Endodermal cell (in vitro differentiated cells): ENCODE measurements at regions not wholly inside any gene's neighbourhood (a gene's known extent, or its start where the extent isn't known, plus 50 kb on each side); places are given as distances from the start of the nearest gene placed in this dataset.

Source experiments
- DNase-seq: peaks from one replicate; pipeline ENCODE4 v3.0.0-alpha.2; 2017
- H3K27ac ChIP-seq: 2 replicates; pipeline ENCODE4 v1.5.1; 2013; ENCODE audit warnings: mild to moderate bottlenecking, low read depth, low read length, moderate library complexity
- H3K27me3 ChIP-seq: 2 replicates; pipeline ENCODE4 v1.6.1; 2013; ENCODE audit warnings: mild to moderate bottlenecking, low read length, moderate library complexity; ENCODE audit not compliant: insufficient read depth, control insufficient read depth, poor library complexity, severe bottlenecking
- H3K36me3 ChIP-seq: 2 replicates; pipeline ENCODE4 v1.7.0; 2013; ENCODE audit warnings: mild to moderate bottlenecking, low read length, moderate library complexity; ENCODE audit not compliant: control insufficient read depth, insufficient read depth
- H3K4me1 ChIP-seq: one replicate; pipeline ENCODE4 v1.7.0; 2013; ENCODE audit warnings: low read length; ENCODE audit not compliant: control insufficient read depth, insufficient read depth
- H3K4me3 ChIP-seq: 2 replicates; pipeline ENCODE4 v1.5.1; 2013; ENCODE audit warnings: mild to moderate bottlenecking, low read length, moderate library complexity
- H3K9ac ChIP-seq: 2 replicates; pipeline ENCODE4 v1.6.1; 2013; ENCODE audit warnings: mild to moderate bottlenecking, low read length, moderate library complexity; ENCODE audit not compliant: poor library complexity, severe bottlenecking; ENCODE audit errors: extremely low read depth
- H3K9me3 ChIP-seq: 2 replicates; pipeline ENCODE4 v1.6.1; 2013; ENCODE audit warnings: mild to moderate bottlenecking, low read length, moderate library complexity; ENCODE audit not compliant: control insufficient read depth
- H3K27ac Mint-ChIP-seq: 2 replicates; pipeline ENCODE4 v1.8.0; 2020; ENCODE audit warnings: mixed read lengths
- H3K27me3 Mint-ChIP-seq: 2 replicates; pipeline ENCODE4 v1.8.0; 2021; ENCODE audit warnings: mild to moderate bottlenecking, mixed read lengths; ENCODE audit not compliant: insufficient read depth
- H3K36me3 Mint-ChIP-seq: 2 replicates; pipeline ENCODE4 v1.8.0; 2020; ENCODE audit warnings: low read depth, mixed read lengths
- H3K4me1 Mint-ChIP-seq: 2 replicates; pipeline ENCODE4 v1.8.0; 2020; ENCODE audit warnings: mixed read lengths
- H3K4me3 Mint-ChIP-seq: 2 replicates; pipeline ENCODE4 v1.8.0; 2020; ENCODE audit warnings: mild to moderate bottlenecking, moderate library complexity, mixed read lengths
- H3K9me3 Mint-ChIP-seq: 2 replicates; pipeline ENCODE4 v1.8.0; 2020; ENCODE audit warnings: mild to moderate bottlenecking, mixed read lengths
- CTCF ChIP-seq: fragments of 200-600 bp; sonication (generic); conservative IDR thresholded peaks from 2 replicates; pipeline ENCODE4 v1.5.0; 2021; ENCODE audit warnings: antibody characterized with exemption, mild to moderate bottlenecking
- WGBS, 2 experiments: methylation state at CpG; one replicate each; pipeline versions ENCODE4 v1.1.5 to v1.1.7; 2013; ENCODE audit warnings: missing lambda C conversion rate in 2 of 2, mixed read lengths in 1 of 2; ENCODE audit not compliant: insufficient coverage in 1 of 2, insufficient read length in 1 of 2; 5-methylcytosine and 5-hydroxymethylcytosine counted together

DNA sequence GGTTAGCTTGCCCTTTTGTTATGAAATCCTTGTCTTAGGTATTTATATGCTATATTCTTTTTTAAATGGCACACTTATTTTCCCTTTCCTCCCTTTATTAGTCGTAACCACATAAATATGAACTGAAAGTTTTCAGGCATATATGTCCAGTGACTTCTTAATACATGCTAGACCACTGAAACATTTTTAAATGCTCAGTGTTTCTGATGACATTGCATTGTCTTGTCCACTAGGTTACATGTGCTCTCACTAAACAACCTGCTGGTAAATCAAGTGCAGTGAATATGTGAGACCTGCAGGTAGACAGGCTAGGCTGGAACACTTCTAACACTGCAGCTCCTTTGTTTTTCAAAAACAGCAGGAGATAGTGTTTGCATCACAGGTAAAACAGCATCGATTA, 332.6 kb upstream of the DACH1 start:
- H3K4me1 Mint-ChIP-seq: no peaks in the 10 kb centered on the region
- no peak overlapping the region for H3K4me3 Mint-ChIP-seq
- Histone ChIP-seq H3K4me1 (no peaks in the 10 kb centered on the region), H3K9ac (no peak overlapping the region), H3K27me3 (no peaks in the 10 kb centered on the region), H3K36me3 (no peaks in the 10 kb centered on the region), H3K27ac (no peak overlapping the region), H3K4me3 (no peak overlapping the region), H3K9me3 (no peaks in the 10 kb centered on the region)
- no peak for DNase-seq
- no peaks in the 10 kb centered on the region for H3K9me3 Mint-ChIP-seq
- no peaks in the 10 kb centered on the region for H3K36me3 Mint-ChIP-seq
- 0 to 45% methylated on average over 1 to 2 of the region's 2 CpGs for WGBS, 2 experiments
- no peak overlapping the region for H3K27ac Mint-ChIP-seq
- TF ChIP-seq CTCF: no peak
- no peaks in the 10 kb centered on the region for H3K27me3 Mint-ChIP-seq

DNA sequence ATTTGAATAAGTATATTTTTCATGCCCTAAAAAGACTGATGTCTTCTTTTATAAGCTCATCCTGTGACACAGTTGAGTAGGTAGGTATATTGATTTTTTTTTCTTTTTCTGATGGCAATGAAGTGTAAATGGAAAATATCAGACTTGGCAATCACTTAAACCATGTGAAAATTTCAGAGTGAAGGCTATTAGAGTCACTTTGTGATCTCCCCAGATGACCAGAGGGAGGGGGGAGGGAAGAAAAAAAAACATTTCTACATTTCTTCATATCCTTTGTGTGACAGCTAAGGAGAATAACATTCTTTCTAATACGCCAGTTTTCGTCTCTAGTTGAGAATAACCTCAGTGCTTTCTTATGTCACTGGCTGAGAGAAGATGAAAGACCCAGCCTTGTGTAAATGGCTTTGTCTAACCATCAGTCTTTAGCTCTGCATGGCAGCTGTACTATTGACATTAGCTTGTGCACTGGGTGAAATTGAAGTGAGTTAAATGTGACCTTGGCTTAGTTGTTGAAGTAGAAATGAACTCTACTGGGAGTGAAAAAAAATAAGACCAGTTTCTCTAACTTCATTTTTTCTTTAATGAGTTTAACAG, 332.1 kb upstream of the DACH1 start:
- H3K27ac Mint-ChIP-seq: no peak overlapping the region
- peak overlapping the region; percentile 4 for H3K27ac ChIP-seq
- H3K36me3 Mint-ChIP-seq: no peaks in the 10 kb centered on the region
- no peak for TF ChIP-seq CTCF
- H3K36me3 ChIP-seq: no peaks in the 10 kb centered on the region
- no peaks in the 10 kb centered on the region for H3K4me1 ChIP-seq
- H3K4me3 ChIP-seq: no peak overlapping the region
- no peaks in the 10 kb centered on the region for H3K4me1 Mint-ChIP-seq
- H3K4me3 Mint-ChIP-seq: no peak overlapping the region
- no peaks in the 10 kb centered on the region for H3K27me3 ChIP-seq
- no peaks in the 10 kb centered on the region for H3K9me3 Mint-ChIP-seq
- 68 to 90% methylated on average over 2 of the region's 2 CpGs for WGBS, 2 experiments
- H3K27me3 Mint-ChIP-seq: no peaks in the 10 kb centered on the region
- H3K9ac ChIP-seq: no peak overlapping the region
- no peak for DNase-seq
- H3K9me3 ChIP-seq: no peaks in the 10 kb centered on the region

GRCh38 chr13:72198042-72198441, 331.0 kb upstream of the DACH1 start:
- Mint-ChIP-seq H3K9me3 (no peaks in the 10 kb centered on the region), H3K36me3 (no peaks in the 10 kb centered on the region), H3K27me3 (no peaks in the 10 kb centered on the region), H3K4me1 (no peaks in the 10 kb centered on the region), H3K27ac (no peak overlapping the region), H3K4me3 (no peak overlapping the region)
- no peak for DNase-seq
- no peak for TF ChIP-seq CTCF
- H3K4me3 ChIP-seq: no peak overlapping the region
- no peaks in the 10 kb centered on the region for H3K9me3 ChIP-seq
- H3K4me1 ChIP-seq: no peaks in the 10 kb centered on the region
- 82 to 90% methylated on average over 2 to 3 of the region's 3 CpGs for WGBS, 2 experiments
- no peaks in the 10 kb centered on the region for H3K27me3 ChIP-seq
- H3K36me3 ChIP-seq: no peaks in the 10 kb centered on the region
- H3K9ac ChIP-seq: no peak overlapping the region
- no peak overlapping the region for H3K27ac ChIP-seq
